GM20000 (cell line): ENCODE measurements at regions not wholly inside any gene's neighbourhood (a gene's known extent, or its start where the extent isn't known, plus 50 kb on each side); places are given as distances from the start of the nearest gene placed in this dataset.

Source experiments
- DNase-seq: peaks from one replicate; pipeline ENCODE4 v3.0.0; 2012; ENCODE audit warnings: low spot score
- CTCF ChIP-seq: IDR thresholded peaks from 2 replicates; pipeline ENCODE4 v1.5.1; 2012; ENCODE audit warnings: mild to moderate bottlenecking, control low read depth; ENCODE audit errors: extremely low read depth, missing control alignments

DNA sequence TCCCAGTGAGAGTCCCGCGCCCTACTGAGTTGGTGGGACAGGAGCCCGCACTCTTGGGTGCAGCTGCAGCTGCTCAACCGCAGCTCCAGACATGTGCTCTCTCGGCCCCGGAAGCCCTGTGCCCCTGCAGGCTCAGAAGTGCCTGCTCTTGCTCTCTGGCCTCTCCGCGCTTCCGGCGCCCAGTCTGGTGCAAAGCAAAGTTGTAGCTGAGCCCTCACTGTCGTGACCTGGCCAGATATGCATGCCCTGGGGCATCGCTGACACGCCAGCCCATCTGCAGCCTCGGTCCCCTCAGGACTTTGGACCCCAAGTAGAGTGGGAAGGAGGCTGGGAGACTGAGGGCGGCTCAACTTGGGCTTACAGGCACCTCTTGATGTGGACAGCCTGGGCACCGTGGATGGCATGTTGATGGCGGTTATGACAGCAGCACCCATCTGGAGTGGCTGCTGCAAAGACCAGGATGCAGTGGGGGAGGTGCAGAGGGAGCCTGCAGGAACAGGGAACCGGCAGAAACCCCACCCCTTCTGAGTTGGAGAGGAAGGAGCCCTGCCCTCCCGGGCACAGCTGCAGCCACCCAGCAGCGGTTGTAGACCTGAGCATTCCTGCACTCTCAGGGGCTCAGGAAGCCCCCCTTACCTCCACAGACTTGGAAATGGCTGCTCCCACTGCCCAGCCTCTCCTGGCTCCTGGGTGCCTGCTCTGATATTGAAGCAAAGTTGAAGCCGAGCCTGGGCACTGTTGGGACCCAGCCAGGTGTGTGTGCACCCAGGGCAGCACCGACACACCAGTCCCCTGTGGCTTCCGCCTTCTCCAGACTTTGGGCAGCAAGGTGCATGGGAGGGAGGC, 462.6 kb downstream of the TBC1D32 start:
- no peak for TF ChIP-seq CTCF
- no peak for DNase-seq

- TF ChIP-seq CTCF: no peak
- no peak for DNase-seq
Observed at GRCh38 chr6:120869397-120869796, 464.9 kb downstream of the TBC1D32 start.

DNA sequence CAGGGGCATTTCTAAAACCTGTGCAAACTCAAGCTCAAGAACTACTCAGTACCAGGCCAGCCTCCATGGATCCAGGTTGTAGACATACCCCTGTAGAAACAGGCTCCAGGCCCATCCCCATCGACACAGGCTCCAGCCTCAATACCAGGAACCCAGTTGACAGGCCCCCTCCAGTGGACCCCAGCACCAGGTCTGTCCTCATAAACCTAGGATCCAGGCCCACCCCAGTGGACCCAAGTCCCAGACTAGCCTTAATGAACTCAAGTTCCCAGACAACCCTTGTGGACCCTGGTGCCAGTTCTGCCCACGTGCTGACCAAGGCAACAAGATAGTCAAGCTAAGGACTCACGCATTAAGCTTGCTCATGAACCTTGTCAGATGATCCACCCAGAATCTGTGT, 476.9 kb downstream of the TBC1D32 start:
- no peak for DNase-seq
- no peak for TF ChIP-seq CTCF

DNA sequence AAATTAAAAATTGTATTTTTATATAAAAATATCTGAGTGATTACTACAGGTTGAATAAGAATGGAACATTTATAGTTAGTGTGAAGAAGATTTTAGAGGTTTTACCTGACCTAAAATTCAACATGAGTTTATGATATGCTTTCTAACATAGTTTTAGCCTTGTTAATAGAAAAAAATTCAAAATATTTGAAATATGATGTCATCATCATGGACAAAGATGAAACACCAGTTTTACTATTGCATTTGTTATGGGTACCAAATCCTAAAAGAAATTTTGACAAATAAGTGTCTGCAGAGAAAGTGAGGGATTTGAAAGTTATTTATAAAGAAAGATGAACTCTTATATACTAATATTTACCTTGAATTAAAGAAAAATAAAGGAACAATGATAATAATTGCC, 479.7 kb downstream of the TBC1D32 start:
- DNase-seq: no peak
- no peak for TF ChIP-seq CTCF

- no peak for DNase-seq
- TF ChIP-seq CTCF: no peak
Observed at GRCh38 chr6:120853489-120853888, 480.8 kb downstream of the TBC1D32 start.

DNA sequence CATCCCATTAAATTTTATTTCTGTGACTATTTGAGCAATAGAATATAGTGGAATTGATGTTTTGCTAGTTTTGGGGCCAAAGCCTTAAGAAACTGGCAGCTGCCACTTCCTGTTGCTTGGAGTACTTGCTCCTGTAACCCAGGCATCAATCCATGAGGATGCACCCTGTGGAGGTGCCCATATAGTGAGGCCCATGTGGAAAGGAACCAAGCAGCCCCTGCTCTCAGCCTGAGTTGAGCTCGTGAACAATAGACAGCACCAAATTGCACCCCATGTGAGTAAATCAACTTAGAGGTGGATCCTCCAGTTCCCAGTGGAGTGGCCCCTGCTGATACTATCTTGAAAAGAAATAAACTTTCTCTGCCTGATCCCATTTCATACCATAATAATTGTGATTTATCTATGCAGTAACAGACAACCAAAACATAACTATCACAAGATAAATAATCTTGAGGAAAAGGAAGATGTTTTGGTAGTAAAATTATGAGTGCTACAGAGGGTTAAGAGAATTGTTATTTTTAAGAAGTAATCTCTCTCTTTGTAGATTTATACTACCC, 481.9 kb downstream of the TBC1D32 start:
- no peak for DNase-seq
- no peak for TF ChIP-seq CTCF

DNA sequence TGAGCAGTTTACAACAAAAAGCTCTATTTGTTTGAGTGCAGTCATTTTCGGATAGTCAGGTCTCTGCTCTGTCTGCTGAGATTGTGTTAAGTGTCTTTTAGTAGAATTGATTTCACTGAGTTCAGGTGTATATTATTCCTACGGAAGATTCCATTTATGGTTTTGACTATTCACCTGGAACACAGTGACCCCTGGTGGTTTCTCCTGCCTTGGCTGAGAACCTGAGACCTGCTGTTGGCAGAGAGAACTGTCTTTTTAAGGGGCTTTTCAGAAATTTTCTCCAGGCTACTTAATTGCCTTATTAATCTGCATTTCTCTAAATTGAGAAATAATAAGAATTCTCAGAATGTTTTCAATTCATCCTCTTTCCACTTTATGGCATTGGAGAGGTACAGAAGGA, 508.0 kb downstream of the TBC1D32 start:
- peak; percentile 8 for DNase-seq
- no peak for TF ChIP-seq CTCF
